Osteocyte (in vitro differentiated cells): ENCODE measurements at regions not wholly inside any gene's neighbourhood (a gene's known extent, or its start where the extent isn't known, plus 50 kb on each side); places are given as distances from the start of the nearest gene placed in this dataset.
"Not testable (repeated sequence)": the region's sequence is repeated elsewhere in the genome, so short reads cannot be mapped to it uniquely, and the experiment has no call there.

Source experiments
- DNase-seq: peaks from one replicate; pipeline ENCODE4 v3.0.0; 2021; ENCODE audit warnings: mixed read lengths; ENCODE audit not compliant: unreplicated experiment; ENCODE audit errors: extremely low spot score
- H3K27ac Mint-ChIP-seq: one replicate; pipeline ENCODE4 v1.8.0; 2021; ENCODE audit warnings: mild to moderate bottlenecking, mixed read lengths; ENCODE audit not compliant: unreplicated experiment
- H3K27me3 Mint-ChIP-seq: one replicate; pipeline ENCODE4 v1.8.0; 2021; ENCODE audit warnings: mixed read lengths; ENCODE audit not compliant: unreplicated experiment
- H3K36me3 Mint-ChIP-seq: one replicate; pipeline ENCODE4 v1.8.0; 2021; ENCODE audit warnings: mixed read lengths; ENCODE audit not compliant: unreplicated experiment
- H3K4me1 Mint-ChIP-seq: one replicate; pipeline ENCODE4 v1.8.0; 2021; ENCODE audit warnings: mixed read lengths; ENCODE audit not compliant: unreplicated experiment
- H3K4me3 Mint-ChIP-seq: one replicate; pipeline ENCODE4 v1.8.0; 2021; ENCODE audit warnings: mild to moderate bottlenecking, moderate library complexity, mixed read lengths; ENCODE audit not compliant: unreplicated experiment
- H3K9me3 Mint-ChIP-seq: one replicate; pipeline ENCODE4 v1.8.0; 2021; ENCODE audit warnings: mixed read lengths; ENCODE audit not compliant: unreplicated experiment
- CTCF ChIP-seq: fragments of 200-600 bp; sonication (generic); IDR thresholded peaks from 2 replicates; pipeline ENCODE4 v1.5.0; 2021; ENCODE audit warnings: antibody characterized with exemption, mild to moderate bottlenecking, moderate library complexity

GRCh38 chr6:6986344-6986743 lies 121.4 kb upstream of the RREB1 start:
- no peak for DNase-seq
- no peak for TF ChIP-seq CTCF
- peaks cover 2% of the 10 kb centered on the region for H3K27me3 Mint-ChIP-seq
- no peaks in the 10 kb centered on the region for H3K9me3 Mint-ChIP-seq
- no peaks in the 10 kb centered on the region for H3K4me1 Mint-ChIP-seq
- H3K27ac Mint-ChIP-seq: no peak overlapping the region
- no peak overlapping the region for H3K4me3 Mint-ChIP-seq
- no peaks in the 10 kb centered on the region for H3K36me3 Mint-ChIP-seq

GRCh38 chr6:6987749-6988148 lies 120.0 kb upstream of the RREB1 start:
- H3K36me3 Mint-ChIP-seq: no peaks in the 10 kb centered on the region
- H3K4me1 Mint-ChIP-seq: no peaks in the 10 kb centered on the region
- no peak for DNase-seq
- no peak overlapping the region for H3K27ac Mint-ChIP-seq
- no peak overlapping the region for H3K4me3 Mint-ChIP-seq
- TF ChIP-seq CTCF: no peak
- peaks cover 2% of the 10 kb centered on the region for H3K27me3 Mint-ChIP-seq
- no peaks in the 10 kb centered on the region for H3K9me3 Mint-ChIP-seq

- H3K4me3 Mint-ChIP-seq, H3K4me1 Mint-ChIP-seq, H3K27me3 Mint-ChIP-seq, DNase-seq, H3K27ac Mint-ChIP-seq, H3K9me3 Mint-ChIP-seq, H3K36me3 Mint-ChIP-seq: not testable (repeated sequence)
Measured at GRCh38 chr6:6990059-6990458, 117.7 kb upstream of the RREB1 start.

GRCh38 chr6:6993503-6994237 lies 114.1 kb upstream of the RREB1 start:
- Mint-ChIP-seq H3K4me1 (no peaks in the 10 kb centered on the region), H3K4me3 (no peak overlapping the region), H3K27ac (no peak overlapping the region), H3K36me3 (no peaks in the 10 kb centered on the region), H3K9me3 (no peaks in the 10 kb centered on the region), H3K27me3 (peaks cover 4% of the 10 kb centered on the region)
- no peak for TF ChIP-seq CTCF
- no peak for DNase-seq

- H3K27me3 Mint-ChIP-seq: peaks cover 4% of the 10 kb centered on the region
- no peak overlapping the region for H3K27ac Mint-ChIP-seq
- TF ChIP-seq CTCF: no peak
- no peaks in the 10 kb centered on the region for H3K4me1 Mint-ChIP-seq
- H3K4me3 Mint-ChIP-seq: no peak overlapping the region
- no peaks in the 10 kb centered on the region for H3K36me3 Mint-ChIP-seq
- H3K9me3 Mint-ChIP-seq: no peaks in the 10 kb centered on the region
- DNase-seq: no peak
Measured at GRCh38 chr6:6994796-6995195, 113.0 kb upstream of the RREB1 start.
